ENCODE measurements at regions not wholly inside any gene's neighbourhood (a gene's known extent, or its start where the extent isn't known, plus 50 kb on each side); places are given as distances from the start of the nearest gene placed in this dataset.

DNA sequence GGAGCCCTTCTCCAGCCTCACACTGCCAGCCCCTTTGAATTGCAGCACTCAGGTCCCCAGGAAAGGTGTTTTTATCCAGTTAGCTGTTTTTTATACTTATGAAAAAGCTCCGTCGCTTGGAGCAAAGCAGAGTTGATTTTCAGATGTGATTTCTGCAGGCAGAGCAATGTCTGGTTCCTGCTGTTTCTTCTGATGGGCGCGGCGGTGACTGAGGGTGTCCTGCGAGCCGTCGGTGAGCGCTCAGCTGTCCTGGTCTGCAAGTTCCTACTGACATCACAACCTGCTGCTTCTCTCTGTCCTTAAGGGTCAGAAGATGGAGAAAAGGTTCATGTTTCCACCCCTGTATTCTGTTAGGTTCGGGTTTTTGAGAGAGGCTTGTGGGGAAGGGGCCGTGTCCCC lies 109.6 kb upstream of the FAM20C start (continued):
- TF ChIP-seq, protein P1, sequence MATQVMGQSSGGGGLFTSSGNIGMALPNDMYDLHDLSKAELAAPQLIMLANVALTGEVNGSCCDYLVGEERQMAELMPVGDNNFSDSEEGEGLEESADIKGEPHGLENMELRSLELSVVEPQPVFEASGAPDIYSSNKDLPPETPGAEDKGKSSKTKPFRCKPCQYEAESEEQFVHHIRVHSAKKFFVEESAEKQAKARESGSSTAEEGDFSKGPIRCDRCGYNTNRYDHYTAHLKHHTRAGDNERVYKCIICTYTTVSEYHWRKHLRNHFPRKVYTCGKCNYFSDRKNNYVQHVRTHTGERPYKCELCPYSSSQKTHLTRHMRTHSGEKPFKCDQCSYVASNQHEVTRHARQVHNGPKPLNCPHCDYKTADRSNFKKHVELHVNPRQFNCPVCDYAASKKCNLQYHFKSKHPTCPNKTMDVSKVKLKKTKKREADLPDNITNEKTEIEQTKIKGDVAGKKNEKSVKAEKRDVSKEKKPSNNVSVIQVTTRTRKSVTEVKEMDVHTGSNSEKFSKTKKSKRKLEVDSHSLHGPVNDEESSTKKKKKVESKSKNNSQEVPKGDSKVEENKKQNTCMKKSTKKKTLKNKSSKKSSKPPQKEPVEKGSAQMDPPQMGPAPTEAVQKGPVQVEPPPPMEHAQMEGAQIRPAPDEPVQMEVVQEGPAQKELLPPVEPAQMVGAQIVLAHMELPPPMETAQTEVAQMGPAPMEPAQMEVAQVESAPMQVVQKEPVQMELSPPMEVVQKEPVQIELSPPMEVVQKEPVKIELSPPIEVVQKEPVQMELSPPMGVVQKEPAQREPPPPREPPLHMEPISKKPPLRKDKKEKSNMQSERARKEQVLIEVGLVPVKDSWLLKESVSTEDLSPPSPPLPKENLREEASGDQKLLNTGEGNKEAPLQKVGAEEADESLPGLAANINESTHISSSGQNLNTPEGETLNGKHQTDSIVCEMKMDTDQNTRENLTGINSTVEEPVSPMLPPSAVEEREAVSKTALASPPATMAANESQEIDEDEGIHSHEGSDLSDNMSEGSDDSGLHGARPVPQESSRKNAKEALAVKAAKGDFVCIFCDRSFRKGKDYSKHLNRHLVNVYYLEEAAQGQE (IDR thresholded peaks at IDR 0.05; ENCODE audit: unreplicated experiment): no peak
- TF ChIP-seq STAT1 (IDR thresholded peaks at IDR 0.05; ENCODE audit: unreplicated experiment): no peak
- TF ChIP-seq, protein P2, sequence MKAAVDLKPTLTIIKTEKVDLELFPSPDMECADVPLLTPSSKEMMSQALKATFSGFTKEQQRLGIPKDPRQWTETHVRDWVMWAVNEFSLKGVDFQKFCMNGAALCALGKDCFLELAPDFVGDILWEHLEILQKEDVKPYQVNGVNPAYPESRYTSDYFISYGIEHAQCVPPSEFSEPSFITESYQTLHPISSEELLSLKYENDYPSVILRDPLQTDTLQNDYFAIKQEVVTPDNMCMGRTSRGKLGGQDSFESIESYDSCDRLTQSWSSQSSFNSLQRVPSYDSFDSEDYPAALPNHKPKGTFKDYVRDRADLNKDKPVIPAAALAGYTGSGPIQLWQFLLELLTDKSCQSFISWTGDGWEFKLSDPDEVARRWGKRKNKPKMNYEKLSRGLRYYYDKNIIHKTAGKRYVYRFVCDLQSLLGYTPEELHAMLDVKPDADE (IDR thresholded peaks at IDR 0.05): no peak
- no peak for TF ChIP-seq JUNB (IDR thresholded peaks at IDR 0.05; ENCODE audit: unreplicated experiment)
- TF ChIP-seq, protein P3, sequence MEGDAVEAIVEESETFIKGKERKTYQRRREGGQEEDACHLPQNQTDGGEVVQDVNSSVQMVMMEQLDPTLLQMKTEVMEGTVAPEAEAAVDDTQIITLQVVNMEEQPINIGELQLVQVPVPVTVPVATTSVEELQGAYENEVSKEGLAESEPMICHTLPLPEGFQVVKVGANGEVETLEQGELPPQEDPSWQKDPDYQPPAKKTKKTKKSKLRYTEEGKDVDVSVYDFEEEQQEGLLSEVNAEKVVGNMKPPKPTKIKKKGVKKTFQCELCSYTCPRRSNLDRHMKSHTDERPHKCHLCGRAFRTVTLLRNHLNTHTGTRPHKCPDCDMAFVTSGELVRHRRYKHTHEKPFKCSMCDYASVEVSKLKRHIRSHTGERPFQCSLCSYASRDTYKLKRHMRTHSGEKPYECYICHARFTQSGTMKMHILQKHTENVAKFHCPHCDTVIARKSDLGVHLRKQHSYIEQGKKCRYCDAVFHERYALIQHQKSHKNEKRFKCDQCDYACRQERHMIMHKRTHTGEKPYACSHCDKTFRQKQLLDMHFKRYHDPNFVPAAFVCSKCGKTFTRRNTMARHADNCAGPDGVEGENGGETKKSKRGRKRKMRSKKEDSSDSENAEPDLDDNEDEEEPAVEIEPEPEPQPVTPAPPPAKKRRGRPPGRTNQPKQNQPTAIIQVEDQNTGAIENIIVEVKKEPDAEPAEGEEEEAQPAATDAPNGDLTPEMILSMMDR (conservative IDR thresholded peaks at IDR 0.05; ENCODE audit: low read depth in 2 of 2): no peak

DNA sequence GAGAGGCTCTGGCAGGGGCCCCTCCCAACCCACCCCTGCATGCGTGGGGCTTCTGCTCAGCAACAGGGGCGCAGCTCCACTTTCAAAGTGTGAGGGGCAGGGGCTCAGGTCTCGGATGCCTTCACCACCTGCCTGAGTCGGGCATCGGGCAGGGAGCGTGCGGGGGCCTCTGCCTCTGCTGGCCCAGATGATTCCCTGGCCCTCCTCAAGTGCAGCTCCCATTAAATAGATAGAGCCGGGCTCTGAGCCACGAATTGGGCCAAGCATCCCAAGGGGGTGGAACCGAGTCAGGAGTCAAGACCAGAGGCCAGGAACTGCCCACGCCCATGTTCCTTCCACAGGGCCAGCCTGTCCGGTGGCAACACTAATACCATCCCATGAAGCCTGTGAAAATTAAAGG lies 108.9 kb upstream of the FAM20C start:
- H3K36me3 Mint-ChIP-seq (ENCODE audit: low read depth): peaks cover 2% of the 10 kb centered on the region; the same call in 1 of the 3 replicates
- Histone ChIP-seq H3K27me3 (ENCODE audit: insufficient read depth) (no peaks in the 10 kb centered on the region), H2AFZ (no peak overlapping the region), H3K4me1 (ENCODE audit: insufficient read depth) (peaks cover 7% of the 10 kb centered on the region; the same call in 1 of the 2 replicates), H3K4me3 (no peak overlapping the region), H3K79me2 (replicated peaks; ENCODE audit: insufficient read depth) (no peaks in the 10 kb centered on the region), H3K4me2 (no peak overlapping the region), H3K27ac (ENCODE audit: low read depth) (no peak overlapping the region), H3K9me2 (ENCODE audit: insufficient read depth) (no peaks in the 10 kb centered on the region), H3F3A (replicated peaks; ENCODE audit: low read depth) (no peaks in the 10 kb centered on the region), H4K20me1 (replicated peaks; ENCODE audit: insufficient read depth) (no peaks in the 10 kb centered on the region), H3K36me3 (ENCODE audit: insufficient read depth) (no peaks in the 10 kb centered on the region)
- ATAC-seq (no peak), DNase-seq (ENCODE audit: low spot score) (no peak)
- peaks cover 39% of the 10 kb centered on the region for H3K4me1 Mint-ChIP-seq
- no peak overlapping the region for H3K27ac Mint-ChIP-seq
- no peaks in the 10 kb centered on the region; the same call in 2 of the 3 replicates for H3K9me3 Mint-ChIP-seq
- H3K27me3 Mint-ChIP-seq (ENCODE audit: insufficient read depth, low read depth, poor library complexity): peaks cover 10% of the 10 kb centered on the region
- H3K4me3 Mint-ChIP-seq: no peak overlapping the region
- no peak for TF ChIP-seq POLR2AphosphoS5 (IDR thresholded peaks at IDR 0.05; ENCODE audit: low read depth)
- TF ChIP-seq STAT1 (IDR thresholded peaks at IDR 0.05; ENCODE audit: unreplicated experiment): no peak
- TF ChIP-seq NANOG (IDR thresholded peaks at IDR 0.05; ENCODE audit: borderline replicate concordance): no peak
- TF ChIP-seq, protein P1 (IDR thresholded peaks at IDR 0.05; ENCODE audit: unreplicated experiment): no peak
- no peak for TF ChIP-seq ZNF114 (CRISPR knock-in tag; IDR thresholded peaks at IDR 0.05)
- TF ChIP-seq JUNB (IDR thresholded peaks at IDR 0.05; ENCODE audit: unreplicated experiment): no peak
- TF ChIP-seq ZNF331 (CRISPR knock-in tag; IDR thresholded peaks at IDR 0.05; ENCODE audit: low read depth): no peak

All from GM23338 (cell line).